NCI-H1930 (cell line): ENCODE measurements at regions not wholly inside any gene's neighbourhood (a gene's known extent, or its start where the extent isn't known, plus 50 kb on each side); places are given as distances from the start of the nearest gene placed in this dataset.
"Not testable (repeated sequence)": the region's sequence is repeated elsewhere in the genome, so short reads cannot be mapped to it uniquely, and the experiment has no call there.

Source experiments
- DNase-seq, 2 experiments: peaks; one replicate each; lab custom pipeline; 2025; lab: John Stamatoyannopoulos, UW

DNA sequence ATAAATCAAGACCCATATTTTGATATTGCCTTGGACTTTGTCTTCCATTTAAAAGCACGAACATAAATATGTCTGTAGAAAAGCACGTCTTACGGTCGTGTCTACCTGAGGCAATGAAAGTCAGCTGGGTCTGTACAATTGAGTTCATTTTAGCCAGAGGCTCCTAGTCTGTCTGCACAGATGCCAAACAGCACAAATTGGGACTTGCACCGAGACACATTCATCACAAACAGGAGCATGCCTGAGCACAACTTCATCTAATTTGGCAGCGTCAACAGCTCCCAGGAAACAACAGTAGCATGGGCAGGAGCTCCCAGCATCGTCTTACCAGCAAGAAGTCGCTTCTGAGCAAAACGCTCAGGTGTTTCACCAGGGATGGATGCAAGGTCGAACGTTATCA lies 687.0 kb downstream of the EFNB2 start:
- DNase-seq: peak in 1 of 2 experiments; percentile 28

DNA sequence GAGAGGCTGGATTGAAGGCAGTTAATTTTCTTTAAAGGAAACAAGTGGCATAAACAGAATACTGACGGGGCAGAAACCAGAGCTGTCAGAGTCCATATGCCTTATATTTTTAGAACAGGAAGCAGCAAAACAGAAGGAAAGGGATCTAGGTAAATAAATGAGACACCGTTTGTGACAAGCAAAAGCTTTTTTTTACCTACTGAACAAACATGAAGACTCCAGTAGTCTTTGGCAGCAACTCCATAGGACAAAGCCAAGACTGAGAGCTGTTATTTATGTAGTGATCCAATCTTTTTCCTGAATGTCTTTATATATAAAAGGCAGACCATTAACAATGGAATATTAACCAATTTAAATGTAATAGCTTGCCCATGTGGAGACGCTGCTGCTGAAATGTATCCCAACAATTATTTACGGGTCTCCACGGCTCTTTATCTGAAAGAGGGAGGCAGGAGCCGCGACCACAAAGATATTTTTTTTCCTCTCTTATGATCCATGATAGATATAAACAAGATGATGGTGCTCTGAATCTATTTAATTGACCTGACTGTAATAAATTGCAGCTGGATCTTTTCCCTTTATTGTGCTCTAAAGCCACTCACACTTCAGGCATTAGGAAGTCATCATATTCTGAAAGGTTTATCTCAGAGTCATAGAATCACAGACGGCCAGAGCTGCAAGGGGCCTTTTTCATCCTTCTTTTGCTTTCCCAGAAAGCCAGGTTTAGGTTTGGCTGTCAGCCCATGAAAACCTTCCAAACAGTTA lies 687.8 kb downstream of the EFNB2 start:
- DNase-seq: peak; percentile 96 to 97

DNA sequence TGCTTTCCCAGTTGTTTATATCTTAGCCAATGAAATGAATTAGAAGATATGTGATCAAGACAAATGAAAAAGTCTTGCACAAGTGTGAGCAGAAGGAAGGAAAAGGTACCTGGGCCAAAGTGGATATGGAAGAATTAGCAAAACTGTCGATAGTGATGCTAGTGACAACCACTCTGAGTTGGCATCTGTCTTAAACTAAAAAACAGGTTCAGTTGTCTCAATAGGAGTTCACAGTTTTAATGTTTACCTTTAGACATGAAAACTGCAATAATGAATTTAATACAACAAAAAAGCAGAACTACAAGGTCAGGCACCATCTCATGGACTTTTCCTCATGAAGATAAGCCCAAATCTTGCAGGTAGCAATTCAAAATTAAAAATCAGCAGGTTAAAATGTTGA lies 688.5 kb downstream of the EFNB2 start:
- DNase-seq: no peak

DNA sequence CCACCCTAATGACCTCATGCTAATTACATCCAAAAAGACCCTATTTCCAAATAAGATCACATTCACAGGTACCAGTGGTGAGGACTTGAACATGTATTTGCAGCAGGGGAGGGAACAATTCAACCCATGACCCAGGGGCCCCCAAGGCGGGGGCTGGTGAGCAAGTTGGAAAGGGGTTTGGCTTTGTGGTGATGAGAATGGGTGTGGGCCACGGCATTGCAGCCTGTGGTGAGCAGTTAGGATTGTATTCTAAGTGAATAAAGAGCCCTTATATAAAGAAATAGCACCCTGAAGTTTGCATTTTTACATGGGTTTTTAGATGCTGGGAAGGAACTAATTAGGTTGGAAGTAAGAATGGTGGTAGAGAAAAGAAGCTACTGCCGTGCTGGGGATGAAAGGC lies 694.2 kb downstream of the EFNB2 start:
- DNase-seq: no peak

DNA sequence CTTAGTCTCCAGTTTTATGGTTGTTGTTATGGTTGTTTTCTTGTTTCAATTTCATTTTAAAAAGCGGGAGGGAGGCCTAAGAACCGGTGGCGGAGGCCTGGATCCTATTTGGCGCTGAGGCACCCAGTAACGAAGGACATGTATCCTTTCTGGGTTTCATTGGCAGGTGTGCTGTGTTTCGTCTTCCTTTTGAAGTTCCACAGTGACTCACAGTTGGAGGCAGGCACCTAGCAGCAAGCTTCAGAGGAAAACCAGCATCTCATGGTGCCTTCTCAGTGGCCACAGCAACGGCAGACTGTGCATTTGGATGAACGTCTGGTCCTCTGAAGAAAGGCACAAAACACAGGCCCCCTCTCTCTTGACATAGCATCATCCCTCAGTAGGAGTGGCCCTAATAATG lies 697.2 kb downstream of the EFNB2 start:
- DNase-seq: no peak

DNA sequence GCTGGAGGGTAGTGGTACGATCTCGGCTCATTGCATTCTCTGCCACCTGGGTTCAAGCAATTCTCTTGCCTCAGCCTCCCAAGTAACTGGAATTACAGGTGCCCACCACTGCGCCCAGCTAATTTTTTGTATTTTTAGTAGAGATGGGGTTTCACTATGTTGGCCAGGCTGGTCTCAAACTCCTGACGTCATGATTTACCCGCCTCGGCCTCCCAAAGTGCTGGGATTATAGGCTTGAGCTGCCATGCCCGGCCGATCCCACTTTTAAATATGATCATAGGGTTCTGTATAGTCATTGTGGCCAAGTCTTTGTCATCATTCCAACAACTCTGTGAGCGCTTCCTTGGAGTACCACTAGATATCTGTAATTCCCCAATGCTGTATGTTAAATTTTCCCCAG lies 698.2 kb downstream of the EFNB2 start:
- not testable (repeated sequence) for DNase-seq

DNA sequence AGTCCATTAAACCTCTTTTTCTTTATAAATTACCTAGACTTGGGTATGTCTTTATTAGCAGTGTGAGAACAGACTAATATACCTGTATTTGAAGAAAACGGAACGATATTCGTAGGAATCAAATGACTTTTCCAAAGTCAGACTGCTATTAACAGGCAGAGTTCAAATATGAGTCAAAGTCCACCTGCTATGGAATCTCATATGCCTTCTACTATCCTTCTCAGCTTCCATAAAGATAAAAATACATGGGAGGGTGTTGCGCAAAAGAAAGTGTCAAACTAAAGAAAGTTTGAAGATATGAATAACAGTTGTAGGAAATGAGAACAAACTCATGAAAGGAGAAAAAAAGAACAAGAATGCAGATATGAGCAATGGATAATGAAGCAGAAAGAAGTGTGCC lies 704.6 kb downstream of the EFNB2 start:
- DNase-seq: no peak

DNA sequence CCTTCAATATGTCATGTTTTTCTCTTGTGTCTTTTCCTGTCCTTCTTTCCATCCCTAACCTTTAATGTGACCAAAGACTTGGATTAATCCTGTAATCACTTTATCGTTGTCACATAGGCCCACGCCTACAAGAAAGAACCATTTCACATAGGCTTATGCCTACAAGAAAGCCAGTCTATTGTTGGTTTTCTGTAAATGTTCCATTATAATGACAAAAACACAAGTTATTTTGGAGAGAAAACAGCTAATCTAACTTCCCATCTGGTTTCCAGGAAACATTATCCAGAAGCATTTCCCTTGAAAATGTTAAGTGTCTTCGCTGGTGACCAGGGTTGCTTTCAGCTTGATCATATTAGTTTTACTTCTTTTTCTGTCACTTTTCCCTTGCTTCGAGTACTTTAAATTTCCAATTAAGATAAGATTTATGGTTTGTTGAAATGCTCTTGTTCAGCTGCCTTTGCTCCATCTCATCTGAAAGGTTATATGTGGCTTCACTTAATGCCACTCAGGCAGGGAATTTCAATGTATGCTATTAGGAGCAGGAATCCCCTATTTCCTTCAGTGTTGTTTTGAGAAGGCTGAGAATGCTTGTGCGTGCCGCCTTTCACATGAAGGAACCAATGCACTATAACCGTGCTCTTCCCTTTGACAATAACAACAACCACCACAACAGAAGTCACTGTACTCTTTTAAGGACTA lies 708.2 kb downstream of the EFNB2 start:
- DNase-seq: no peak

DNA sequence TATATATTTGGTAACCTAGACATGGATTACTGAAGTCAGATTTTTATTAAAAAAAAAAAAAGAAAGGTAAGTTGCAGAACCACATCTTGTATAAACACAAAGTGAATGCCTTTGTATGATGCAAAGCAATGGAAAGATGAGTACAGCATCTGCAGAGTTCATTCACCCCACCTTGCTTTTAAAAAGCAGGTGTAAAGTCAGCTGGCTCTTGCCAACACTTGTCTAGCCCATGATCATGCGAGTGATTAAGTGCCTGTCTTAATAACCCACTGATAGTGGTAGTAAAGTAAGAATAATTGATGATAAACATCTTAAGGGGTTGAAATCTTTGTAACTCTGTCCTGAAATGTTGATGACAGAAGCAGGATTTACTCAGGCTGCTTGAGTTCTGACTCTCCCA lies 710.4 kb downstream of the EFNB2 start:
- DNase-seq: no peak

DNA sequence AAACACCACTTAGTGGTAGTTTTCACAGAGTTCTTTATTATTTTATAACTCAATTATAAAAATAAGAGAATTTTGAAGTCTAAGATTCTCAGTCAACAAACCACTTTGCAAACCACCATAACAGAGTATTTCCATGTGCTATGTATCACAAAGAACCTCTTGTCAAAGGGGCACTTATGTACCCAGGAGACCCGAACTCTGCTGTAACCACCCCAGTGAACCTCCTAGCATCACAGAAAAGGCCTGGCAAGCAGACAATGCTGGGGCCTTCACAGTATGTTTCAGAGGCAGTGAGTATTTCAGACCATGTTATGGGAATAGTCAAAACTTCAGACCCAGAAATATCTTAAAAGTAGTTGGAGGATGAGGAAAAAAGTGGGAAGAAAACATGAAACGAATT lies 714.1 kb downstream of the EFNB2 start:
- no peak for DNase-seq

DNA sequence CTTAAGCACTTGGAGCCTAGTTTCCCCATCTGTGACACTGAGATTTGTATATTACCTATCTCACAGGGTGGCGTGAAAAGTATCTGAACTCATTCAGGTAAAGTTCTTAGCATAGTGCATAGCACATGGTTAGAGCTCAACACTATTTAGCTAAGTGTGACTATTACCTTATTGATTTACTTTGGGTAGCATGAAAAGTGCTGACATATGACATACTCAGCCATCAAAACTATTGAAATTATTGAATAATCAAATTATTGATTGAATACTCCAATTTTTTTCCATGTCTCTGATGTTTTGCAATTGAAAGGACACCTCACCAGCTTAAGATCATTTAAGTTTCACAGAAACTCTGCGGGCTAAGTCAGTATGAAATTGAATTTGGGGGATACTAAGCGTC lies 715.0 kb downstream of the EFNB2 start:
- no peak for DNase-seq

DNA sequence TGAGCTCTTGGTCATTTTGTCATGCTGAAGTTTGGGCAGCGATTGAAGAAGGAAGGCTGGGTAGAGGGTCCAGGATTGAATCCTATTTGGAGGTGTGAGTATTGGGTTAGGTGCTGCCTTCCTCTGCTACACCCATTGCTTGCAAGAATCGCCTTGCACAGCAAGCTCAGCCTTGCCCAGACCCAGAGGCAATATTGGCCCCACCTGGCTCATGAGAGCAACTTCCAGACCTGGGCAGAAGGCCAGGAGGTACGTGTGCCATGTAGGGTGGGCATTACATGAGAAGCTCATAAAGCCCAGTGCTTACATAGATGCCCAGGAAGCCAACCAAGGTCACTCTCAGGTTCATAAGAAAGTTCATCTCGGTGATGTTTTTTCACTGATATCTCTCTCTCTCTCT lies 718.0 kb downstream of the EFNB2 start:
- DNase-seq: no peak

DNA sequence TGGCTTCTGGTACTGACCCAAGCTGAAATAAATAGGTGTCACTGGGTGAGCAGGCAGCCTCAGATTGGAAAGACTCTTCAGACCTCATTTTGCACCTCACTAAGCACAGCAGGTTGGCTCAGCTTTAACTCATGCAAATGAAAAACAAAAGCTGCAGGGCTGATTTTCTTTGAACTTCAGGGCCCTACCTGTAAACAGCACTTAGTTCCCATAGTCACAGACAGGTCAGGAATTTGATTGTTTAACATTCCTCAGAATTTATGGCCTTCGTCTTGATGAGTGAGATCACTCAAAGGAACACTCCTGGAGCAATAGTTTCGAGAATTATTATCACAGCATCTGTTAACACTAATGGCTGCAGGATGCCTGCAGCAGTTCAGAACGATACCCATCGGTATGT lies 718.5 kb downstream of the EFNB2 start:
- no peak for DNase-seq

DNA sequence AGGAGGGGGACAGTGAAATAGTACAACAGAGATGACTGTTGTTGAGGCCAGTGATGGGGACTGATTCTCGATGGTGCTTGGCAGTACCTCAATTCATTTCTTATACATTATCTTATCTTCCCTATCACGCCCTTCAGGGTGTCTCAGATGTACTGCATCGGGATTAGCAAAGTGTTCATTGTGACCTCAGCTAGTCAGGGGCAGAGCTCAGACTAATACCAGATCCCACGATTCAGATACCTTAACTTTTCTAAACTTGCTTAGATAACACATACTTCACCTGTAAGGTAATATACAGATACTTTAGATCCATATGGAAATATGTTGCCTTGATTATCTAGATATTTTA lies 720.6 kb downstream of the EFNB2 start:
- no peak for DNase-seq

DNA sequence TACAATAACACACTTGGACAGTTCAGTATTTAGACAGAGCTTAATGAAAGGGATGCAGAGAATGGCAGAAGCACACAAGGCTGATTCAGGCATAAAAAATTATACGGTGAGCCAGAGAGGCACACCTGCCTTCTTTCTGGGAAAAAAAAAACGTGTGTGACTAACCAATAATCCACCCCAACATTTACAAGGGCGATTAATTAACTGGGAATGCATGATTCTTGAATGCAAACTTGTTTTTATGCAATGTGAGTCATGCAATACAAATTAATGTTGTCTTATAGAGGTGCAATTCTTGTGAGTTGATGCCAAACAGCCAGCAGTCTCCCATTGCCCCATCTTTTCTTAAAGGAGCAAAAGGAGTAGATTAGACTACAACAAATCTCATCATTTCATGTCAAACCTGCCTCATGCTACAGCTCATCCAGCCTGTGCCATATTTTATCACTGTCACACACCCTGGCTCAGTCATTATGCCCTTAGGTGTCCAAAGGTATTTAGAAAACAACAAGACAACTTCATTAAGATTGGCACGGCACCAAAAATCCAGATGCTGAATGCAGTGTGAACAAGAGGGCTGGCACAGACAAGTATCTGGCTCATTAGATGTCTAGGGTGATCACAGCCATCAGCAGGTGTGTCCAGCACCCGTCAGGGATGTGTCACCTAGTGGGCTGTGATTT lies 721.1 kb downstream of the EFNB2 start:
- no peak for DNase-seq

DNA sequence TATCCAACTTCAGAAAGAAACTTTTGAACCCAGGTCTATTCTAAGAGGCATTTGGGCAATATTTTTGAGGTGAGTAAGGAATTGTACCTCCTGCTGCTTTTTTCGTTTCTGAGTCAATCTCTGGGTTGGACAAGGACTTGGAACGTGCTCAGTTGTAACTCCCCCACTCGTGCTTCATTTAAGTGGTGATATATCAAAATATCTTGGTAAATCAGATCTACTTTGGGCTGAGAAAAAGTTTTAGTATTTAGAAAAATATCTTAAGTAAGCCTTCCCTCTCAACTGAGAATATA lies 728.9 kb downstream of the EFNB2 start:
- DNase-seq: no peak

DNA sequence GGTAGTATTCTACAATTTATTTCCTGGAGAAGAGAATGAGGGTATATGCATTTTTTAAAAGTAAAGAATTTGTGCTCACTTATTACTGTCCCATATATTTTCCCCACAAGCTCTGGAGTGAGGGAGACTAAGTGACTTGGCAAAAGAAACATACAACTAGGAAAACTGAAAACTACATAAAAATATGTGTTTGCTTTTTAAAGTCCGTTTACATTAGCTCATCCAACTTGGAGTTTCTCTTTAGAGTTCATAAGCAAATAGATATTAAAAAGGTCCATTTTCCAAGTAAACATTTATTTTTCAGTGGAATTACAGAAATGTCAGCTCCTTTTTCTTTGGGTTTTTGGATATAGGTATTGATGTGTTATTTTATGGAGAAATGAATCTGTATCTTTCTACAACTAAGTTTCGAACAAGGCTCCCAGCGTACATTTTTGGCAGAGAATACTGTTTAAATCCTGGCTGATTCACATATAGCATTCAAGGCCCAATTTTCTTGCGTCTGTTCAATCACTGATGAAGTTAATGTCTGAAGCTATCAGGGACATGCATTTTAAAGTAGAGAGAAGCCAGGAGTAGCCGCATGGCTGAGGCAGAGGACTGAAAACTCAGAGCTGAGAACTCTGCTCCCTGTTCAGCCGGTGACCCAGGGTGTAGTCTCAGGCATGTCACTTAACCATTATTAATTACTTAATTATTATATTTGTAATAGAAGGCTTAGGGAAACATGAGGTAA lies 729.4 kb downstream of the EFNB2 start:
- DNase-seq: no peak

DNA sequence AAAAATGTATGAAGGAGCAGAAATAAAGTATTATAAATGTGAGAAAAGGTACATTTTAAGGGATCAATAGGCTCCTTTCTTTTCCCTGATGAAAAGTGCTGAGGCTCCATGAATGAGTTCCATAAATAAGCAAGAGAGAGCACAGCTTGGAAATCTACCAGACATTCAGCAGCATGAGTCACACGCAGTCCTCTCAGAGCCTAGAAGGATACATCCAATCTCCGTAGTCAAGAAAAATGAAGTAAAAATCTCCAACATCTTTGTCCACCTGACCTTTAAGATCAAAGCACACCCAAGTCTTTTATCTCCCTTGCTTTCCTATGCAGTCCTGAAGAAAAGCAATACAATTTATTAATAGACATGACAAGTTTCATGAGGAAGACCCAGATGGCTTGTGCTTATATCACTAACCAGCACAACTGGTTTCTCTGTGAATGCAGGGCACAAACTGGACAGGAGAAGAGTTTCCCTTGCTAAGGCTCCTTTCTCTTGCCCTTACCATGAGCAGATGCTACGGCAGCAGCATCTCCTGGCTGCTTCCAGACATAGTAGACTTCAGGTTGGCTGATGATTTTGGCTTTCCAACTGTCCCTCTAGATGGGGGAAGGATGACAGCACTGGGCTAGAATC lies 730.8 kb downstream of the EFNB2 start:
- no peak for DNase-seq

DNA sequence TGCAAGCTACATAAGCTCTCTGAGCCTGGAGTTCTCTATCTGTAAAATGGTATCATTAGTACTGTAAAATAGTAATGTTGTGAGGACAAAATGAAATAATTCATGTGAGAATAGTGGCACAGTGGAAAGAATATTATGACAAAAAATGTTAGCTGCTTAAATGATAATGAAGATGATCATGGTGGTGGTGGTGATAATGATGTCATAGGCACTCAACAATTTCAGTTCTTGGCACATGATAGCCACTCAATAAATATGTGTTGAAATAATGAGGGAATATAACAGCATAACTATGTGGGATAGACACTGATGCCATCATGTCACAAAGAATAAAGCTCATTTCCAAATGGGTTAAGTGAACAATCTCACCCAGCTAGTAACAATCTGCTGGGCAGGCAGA lies 736.3 kb downstream of the EFNB2 start:
- no peak for DNase-seq

DNA sequence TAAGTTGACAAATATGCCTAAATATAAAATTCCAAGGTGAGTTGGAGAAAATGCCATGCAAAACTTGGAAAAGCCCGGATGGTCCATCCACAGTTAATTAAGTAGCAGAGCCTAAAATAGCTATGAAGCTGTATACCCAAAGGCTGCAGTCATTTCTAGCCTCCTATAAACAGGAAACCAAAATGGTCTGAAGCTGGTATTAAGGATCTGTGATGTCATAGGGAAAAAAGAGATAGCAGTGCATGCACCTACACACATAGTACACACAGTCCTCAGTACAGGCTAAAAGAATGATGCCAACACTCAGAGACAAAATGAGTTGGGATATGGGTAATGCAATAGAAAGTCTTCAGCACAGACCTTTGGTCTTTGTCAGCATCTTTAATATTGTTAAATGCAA lies 736.9 kb downstream of the EFNB2 start:
- DNase-seq: no peak

DNA sequence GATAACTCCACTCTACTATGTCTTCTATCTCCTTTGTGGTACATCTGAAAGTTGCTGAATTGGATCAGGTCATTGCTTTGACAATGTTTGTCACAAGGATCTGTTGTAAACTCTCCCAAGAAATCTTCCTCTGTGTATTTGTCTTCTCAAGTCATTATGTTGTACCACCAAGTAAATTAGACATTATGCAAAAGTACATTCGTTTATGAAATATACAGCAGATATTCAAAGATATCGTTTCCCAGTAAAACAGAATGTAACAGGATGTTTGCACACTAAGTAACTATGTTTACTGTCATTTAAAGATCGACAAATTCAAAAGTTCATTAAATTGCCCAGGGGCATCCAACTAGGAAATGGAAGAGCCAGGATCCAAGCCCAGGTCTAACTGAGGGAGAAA lies 739.4 kb downstream of the EFNB2 start:
- no peak for DNase-seq

DNA sequence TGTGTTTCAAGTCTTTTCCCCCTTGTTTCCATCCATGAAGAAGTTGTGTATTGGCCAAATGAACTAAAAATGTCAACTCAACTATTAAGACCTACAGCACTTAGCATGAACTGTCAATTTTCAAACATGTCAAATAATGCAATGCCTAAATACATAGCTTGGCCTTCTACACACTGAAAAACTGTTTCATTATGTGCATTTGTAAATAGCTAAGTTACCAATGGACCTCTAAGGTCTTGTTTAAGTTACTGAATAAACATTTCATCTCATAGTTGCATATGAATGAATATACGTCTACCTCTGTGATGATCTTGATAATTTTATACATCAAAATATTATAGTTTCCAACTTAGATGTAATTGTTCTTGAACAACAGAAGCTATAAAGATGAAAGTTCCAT lies 744.5 kb downstream of the EFNB2 start:
- DNase-seq: no peak
